Peyer's patch (tissue), 4 donors: ENCODE measurements at regions not wholly inside any gene's neighbourhood (a gene's known extent, or its start where the extent isn't known, plus 50 kb on each side); places are given as distances from the start of the nearest gene placed in this dataset.

Source experiments
- CTCF ChIP-seq, 6 experiments: fragments of 450-650 bp in 4 of 6; fragments of 200-600 bp in 2 of 6; sonication (generic) in 1 of 6; IDR thresholded peaks; one replicate each; pipeline ENCODE4 v1.5.1; 2017 to 2019; ENCODE audit warnings: antibody characterized with exemption in 6 of 6, mild to moderate bottlenecking in 3 of 6, moderate library complexity in 1 of 6
- POLR2A ChIP-seq, 2 donors: fragments of 450-650 bp; IDR thresholded peaks; one replicate each; pipeline ENCODE4 v1.5.1; 2017; ENCODE audit warnings: antibody characterized with exemption in 2 of 2, mild to moderate bottlenecking in 2 of 2, moderate library complexity in 2 of 2

GRCh38 chr10:112039823-112040222 lies 143.7 kb downstream of the GPAM start:
- no peak for TF ChIP-seq CTCF (IDR thresholded peaks at IDR 0.05)
- TF ChIP-seq POLR2A (IDR thresholded peaks at IDR 0.05): no peak
